ENCODE measurements at regions not wholly inside any gene's neighbourhood (a gene's known extent, or its start where the extent isn't known, plus 50 kb on each side); places are given as distances from the start of the nearest gene placed in this dataset.

- H3K79me2 ChIP-seq (ENCODE audit: low read length) = no peaks in the 10 kb centered on the region
- no peak for TF ChIP-seq EZH2phosphoT487 (IDR thresholded peaks at IDR 0.05; ENCODE audit: low read depth)
- no peak for TF ChIP-seq CTCF (IDR thresholded peaks at IDR 0.05; ENCODE audit: low read depth, low read length)
These were observed 100.2 kb downstream of the GYPC start for GRCh38 chr2:126756125-126756524.

GRCh38 chr2:126761256-126761980, 105.5 kb downstream of the GYPC start:
- no peak overlapping the region for H3K4me3 ChIP-seq (ENCODE audit: low read length)
- H3K36me3 ChIP-seq (replicated peaks; ENCODE audit: low read depth, low read length) = no peaks in the 10 kb centered on the region
- H3K27ac ChIP-seq (ENCODE audit: low read length) = no peak overlapping the region
- no peak overlapping the region for H3K9ac ChIP-seq (ENCODE audit: low read length)
- H3K9me3 ChIP-seq (ENCODE audit: insufficient read depth, low read length) = no peaks in the 10 kb centered on the region
- H3K79me2 ChIP-seq (ENCODE audit: low read length) = no peaks in the 10 kb centered on the region
- H3K27me3 ChIP-seq (ENCODE audit: low read depth, low read length) = peaks cover 11% of the 10 kb centered on the region; the same call in 1 of the 2 replicates
- TF ChIP-seq EZH2phosphoT487 (IDR thresholded peaks at IDR 0.05; ENCODE audit: low read depth) (no peak), CTCF (IDR thresholded peaks at IDR 0.05; ENCODE audit: low read depth, low read length) (no peak)
- H4K20me1 ChIP-seq (ENCODE audit: insufficient read depth, low read length) = no peaks in the 10 kb centered on the region
- H3K4me2 ChIP-seq (ENCODE audit: low read length) = no peak overlapping the region
- H3K4me1 ChIP-seq (ENCODE audit: low read length) = no peaks in the 10 kb centered on the region
- no peak overlapping the region for H2AFZ ChIP-seq (ENCODE audit: low read depth, low read length)

More at GRCh38 chr2:126756125-126756524, 100.2 kb downstream of the GYPC start:
- H3K27ac ChIP-seq (ENCODE audit: low read length) = no peak overlapping the region
- no peak overlapping the region for H3K4me2 ChIP-seq (ENCODE audit: low read length)
- no peaks in the 10 kb centered on the region for H3K36me3 ChIP-seq (replicated peaks; ENCODE audit: low read depth, low read length)
- H3K4me3 ChIP-seq (ENCODE audit: low read length) = no peak overlapping the region
- H4K20me1 ChIP-seq (ENCODE audit: insufficient read depth, low read length) = no peaks in the 10 kb centered on the region
- H3K9me3 ChIP-seq (ENCODE audit: insufficient read depth, low read length) = no peaks in the 10 kb centered on the region
- H3K4me1 ChIP-seq (ENCODE audit: low read length) = no peaks in the 10 kb centered on the region
- H3K9ac ChIP-seq (ENCODE audit: low read length) = no peak overlapping the region
- no peak overlapping the region for H2AFZ ChIP-seq (ENCODE audit: low read depth, low read length)
- H3K27me3 ChIP-seq (ENCODE audit: low read depth, low read length) = peaks cover 4% of the 10 kb centered on the region; the same call in 1 of the 2 replicates

DNA sequence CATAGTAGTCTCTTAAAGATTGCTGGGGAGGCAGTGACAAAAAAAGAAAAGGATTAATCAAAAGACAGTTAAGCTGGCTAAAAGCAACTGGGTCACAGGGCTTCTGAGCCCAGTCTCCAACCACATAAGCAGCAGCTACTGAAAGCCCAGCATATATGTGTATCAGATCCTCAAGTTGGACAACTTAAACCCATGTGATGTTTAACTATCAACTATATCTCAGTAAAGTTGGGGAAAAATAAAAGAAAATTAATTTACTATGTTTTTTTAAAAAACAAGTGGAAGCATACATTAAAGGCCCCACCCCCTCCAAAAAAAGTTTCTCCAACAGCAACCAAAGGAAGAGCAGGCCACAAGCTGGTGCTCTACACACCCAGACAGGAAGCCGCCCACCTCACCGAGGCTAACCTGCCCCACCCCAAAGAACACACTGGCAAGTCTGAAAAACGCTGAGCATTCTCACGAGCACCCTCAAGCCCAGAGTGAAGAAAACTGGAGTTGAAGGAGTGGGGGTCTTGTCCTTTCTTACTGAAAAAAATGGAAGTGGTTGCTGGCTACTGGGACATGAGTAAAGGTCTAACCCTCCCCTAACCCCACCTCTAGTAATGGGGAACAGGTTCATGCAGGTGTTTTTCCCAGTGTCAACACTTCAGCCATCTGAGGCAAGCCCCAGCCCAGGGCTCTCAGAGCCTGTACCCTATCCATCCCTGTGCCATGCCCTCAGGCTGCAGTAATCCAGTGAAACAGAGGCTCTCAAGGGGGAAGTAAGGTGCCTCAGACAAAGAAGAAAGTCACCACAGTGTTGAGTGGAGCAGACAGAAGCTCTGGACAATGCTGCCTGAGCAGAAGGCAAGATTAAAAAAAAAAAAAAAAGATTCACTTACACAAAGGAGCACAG, 106.3 kb downstream of the GYPC start:
- Histone ChIP-seq H3K4me3 (ENCODE audit: low read length) (no peak overlapping the region), H3K79me2 (ENCODE audit: low read length) (no peaks in the 10 kb centered on the region), H3K27me3 (ENCODE audit: low read depth, low read length) (peaks cover 11% of the 10 kb centered on the region; the same call in 1 of the 2 replicates), H3K9ac (ENCODE audit: low read length) (no peak overlapping the region), H3K27ac (ENCODE audit: low read length) (no peak overlapping the region), H3K9me3 (ENCODE audit: insufficient read depth, low read length) (no peaks in the 10 kb centered on the region), H2AFZ (ENCODE audit: low read depth, low read length) (no peak overlapping the region), H3K4me1 (ENCODE audit: low read length) (no peaks in the 10 kb centered on the region), H3K4me2 (ENCODE audit: low read length) (no peak overlapping the region), H3K36me3 (replicated peaks; ENCODE audit: low read depth, low read length) (no peaks in the 10 kb centered on the region), H4K20me1 (ENCODE audit: insufficient read depth, low read length) (no peaks in the 10 kb centered on the region)
- TF ChIP-seq CTCF (IDR thresholded peaks at IDR 0.05; ENCODE audit: low read depth, low read length) = no peak
- TF ChIP-seq EZH2phosphoT487 (IDR thresholded peaks at IDR 0.05; ENCODE audit: low read depth) = no peak

DNA sequence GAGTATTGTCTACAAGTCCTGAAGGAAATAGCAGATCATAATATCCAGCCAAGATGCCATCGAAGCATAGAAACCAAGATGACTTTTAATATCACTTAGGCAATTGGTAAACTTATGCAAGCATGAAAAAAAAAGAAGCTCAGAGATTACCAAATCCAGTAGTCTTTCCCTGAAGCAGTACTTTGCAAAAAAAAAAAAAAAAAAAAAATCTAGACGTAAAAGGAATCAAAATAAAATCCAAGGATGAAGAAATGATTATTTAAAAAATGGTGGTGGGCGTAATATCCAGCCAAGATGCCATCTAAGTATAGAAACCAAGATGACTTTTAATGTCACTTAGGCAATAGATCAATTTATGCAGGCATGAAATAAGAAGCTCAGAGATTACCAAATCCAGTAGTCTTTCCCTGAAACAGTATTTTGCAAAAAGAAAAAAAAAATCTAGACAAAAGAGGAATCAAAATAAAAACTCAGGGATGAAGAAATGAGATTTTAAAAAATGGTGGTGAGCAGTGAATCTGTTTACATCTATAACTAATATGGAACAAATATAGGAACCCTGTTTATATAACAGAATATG, 108.8 kb downstream of the GYPC start:
- H2AFZ ChIP-seq (ENCODE audit: low read depth, low read length) = no peak overlapping the region
- H3K9ac ChIP-seq (ENCODE audit: low read length) = no peak overlapping the region
- no peaks in the 10 kb centered on the region for H4K20me1 ChIP-seq (ENCODE audit: insufficient read depth, low read length)
- peaks cover 7% of the 10 kb centered on the region; the same call in 1 of the 2 replicates for H3K27me3 ChIP-seq (ENCODE audit: low read depth, low read length)
- no peaks in the 10 kb centered on the region for H3K79me2 ChIP-seq (ENCODE audit: low read length)
- TF ChIP-seq CTCF (IDR thresholded peaks at IDR 0.05; ENCODE audit: low read depth, low read length) = no peak
- TF ChIP-seq EZH2phosphoT487 (IDR thresholded peaks at IDR 0.05; ENCODE audit: low read depth) = no peak
- H3K9me3 ChIP-seq (ENCODE audit: insufficient read depth, low read length) = no peaks in the 10 kb centered on the region
- H3K4me2 ChIP-seq (ENCODE audit: low read length) = no peak overlapping the region
- no peak overlapping the region for H3K27ac ChIP-seq (ENCODE audit: low read length)
- no peak overlapping the region for H3K4me3 ChIP-seq (ENCODE audit: low read length)
- no peaks in the 10 kb centered on the region for H3K4me1 ChIP-seq (ENCODE audit: low read length)
- H3K36me3 ChIP-seq (replicated peaks; ENCODE audit: low read depth, low read length) = no peaks in the 10 kb centered on the region
